HG03066 (cell line): ENCODE measurements at regions not wholly inside any gene's neighbourhood (a gene's known extent, or its start where the extent isn't known, plus 50 kb on each side); places are given as distances from the start of the nearest gene placed in this dataset.
"Not testable (repeated sequence)": the region's sequence is repeated elsewhere in the genome, so short reads cannot be mapped to it uniquely, and the experiment has no call there.

ENCODE experiments used
- ATAC-seq: cut with Tn5 transposase; IDR thresholded peaks from one replicate; pipeline ENCODE4 v1.9.1; 2021; ENCODE audit warnings: low read depth; ENCODE audit not compliant: unreplicated experiment

GRCh38 chr3:106485802-106486201, 617.0 kb upstream of the CBLB start:
- ATAC-seq: no peak

GRCh38 chr3:106486945-106487639, 618.3 kb upstream of the CBLB start:
- not testable (repeated sequence) for ATAC-seq

- no peak for ATAC-seq
These were observed 619.5 kb upstream of the CBLB start for GRCh38 chr3:106488331-106488730.

- no peak for ATAC-seq
These were observed 623.0 kb upstream of the CBLB start for GRCh38 chr3:106491796-106492195.

GRCh38 chr3:106508331-106508893, 639.6 kb upstream of the CBLB start:
- no peak for ATAC-seq

GRCh38 chr3:106510206-106510605, 641.4 kb upstream of the CBLB start:
- ATAC-seq: no peak

GRCh38 chr3:106512846-106513245, 644.0 kb upstream of the CBLB start:
- ATAC-seq: no peak

GRCh38 chr3:106514431-106514830, 645.6 kb upstream of the CBLB start:
- no peak for ATAC-seq

- no peak for ATAC-seq
These were observed 649.7 kb upstream of the CBLB start for GRCh38 chr3:106518516-106518915.

- no peak for ATAC-seq
These were observed 653.6 kb upstream of the CBLB start for GRCh38 chr3:106522397-106522796.

- ATAC-seq: no peak
These were observed 660.1 kb upstream of the CBLB start for GRCh38 chr3:106528932-106529331.

GRCh38 chr3:106529738-106530137, 660.9 kb upstream of the CBLB start:
- ATAC-seq: no peak

GRCh38 chr3:106530367-106530766, 661.6 kb upstream of the CBLB start:
- ATAC-seq: no peak

- not testable (repeated sequence) for ATAC-seq
These were observed 663.0 kb upstream of the CBLB start for GRCh38 chr3:106531771-106532329.

GRCh38 chr3:106533093-106533787, 664.4 kb upstream of the CBLB start:
- no peak for ATAC-seq

GRCh38 chr3:106533788-106534160, 665.0 kb upstream of the CBLB start:
- ATAC-seq: no peak

- ATAC-seq: no peak
These were observed 665.4 kb upstream of the CBLB start for GRCh38 chr3:106534206-106534605.

GRCh38 chr3:106540743-106541142, 671.9 kb upstream of the CBLB start:
- ATAC-seq: no peak

GRCh38 chr3:106542101-106542769, 673.4 kb upstream of the CBLB start:
- ATAC-seq: no peak

- ATAC-seq: no peak
These were observed 683.7 kb upstream of the CBLB start for GRCh38 chr3:106552351-106553043.
